NCI-H2227 (cell line): ENCODE measurements at regions not wholly inside any gene's neighbourhood (a gene's known extent, or its start where the extent isn't known, plus 50 kb on each side); places are given as distances from the start of the nearest gene placed in this dataset.
"Not testable (repeated sequence)": the region's sequence is repeated elsewhere in the genome, so short reads cannot be mapped to it uniquely, and the experiment has no call there.

Experiments used
- DNase-seq: peaks from one replicate; lab custom pipeline; 2025; ENCODE audit not compliant: unreplicated experiment; lab: John Stamatoyannopoulos, UW

DNA sequence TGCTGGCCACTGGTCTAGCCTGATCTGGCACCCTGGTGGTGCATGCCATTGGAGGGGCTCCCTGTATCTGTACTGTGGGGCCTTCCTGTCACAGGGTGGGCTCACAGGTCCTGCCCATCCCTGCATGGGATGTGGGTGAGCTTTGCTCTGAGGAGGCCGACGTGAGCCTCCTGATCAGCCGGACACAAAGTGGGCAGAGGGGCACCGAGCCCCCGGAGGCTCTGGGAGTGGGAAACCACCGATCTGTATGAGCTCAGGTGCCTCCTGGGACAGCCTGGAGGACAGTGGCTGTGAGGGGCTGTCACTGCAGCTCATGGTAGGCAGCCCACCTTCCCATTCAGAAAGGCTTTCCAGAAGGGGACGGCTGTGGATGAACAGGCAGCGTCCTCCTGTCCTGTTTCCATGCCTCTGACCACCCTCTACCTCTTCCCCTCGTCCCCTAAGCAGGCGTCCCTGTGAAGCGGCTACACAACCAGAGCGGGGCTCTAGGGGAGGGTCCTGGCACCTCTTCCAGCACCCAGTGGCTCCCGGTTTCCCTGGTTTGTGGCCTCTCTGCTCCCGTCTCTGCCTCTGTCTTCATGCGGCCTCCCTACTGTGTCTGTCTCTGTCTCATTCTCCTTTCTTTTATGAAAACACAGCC, 112.5 kb upstream of the OTOS start:
- no peak for DNase-seq

DNA sequence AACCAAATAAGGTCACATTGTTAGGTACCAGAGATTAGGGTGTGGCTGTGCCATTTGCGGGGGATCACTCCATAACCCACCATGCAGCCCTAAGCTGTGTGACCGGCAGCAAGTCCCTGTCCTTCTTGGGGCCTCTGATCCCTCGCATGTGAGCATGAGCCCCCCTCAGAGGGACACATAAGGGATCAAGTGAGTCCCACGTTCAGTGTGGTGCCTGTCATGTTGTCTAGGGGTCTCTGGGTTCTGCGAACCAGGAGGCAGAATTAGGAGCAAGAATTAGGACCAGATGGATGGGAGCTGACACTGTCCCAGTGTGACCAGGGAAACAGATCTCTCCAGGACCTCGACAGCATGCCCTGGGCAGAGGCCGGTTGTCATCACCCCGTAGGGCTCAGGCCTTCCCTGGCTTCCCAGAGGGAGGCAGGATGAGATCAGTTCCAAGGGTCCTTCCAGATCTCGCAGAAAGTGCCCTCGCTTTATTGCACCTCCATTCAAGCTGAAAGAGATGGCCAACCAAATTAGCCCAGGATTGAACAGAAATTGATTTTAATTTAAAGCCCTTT, 113.2 kb upstream of the OTOS start:
- DNase-seq, result no peak

DNA sequence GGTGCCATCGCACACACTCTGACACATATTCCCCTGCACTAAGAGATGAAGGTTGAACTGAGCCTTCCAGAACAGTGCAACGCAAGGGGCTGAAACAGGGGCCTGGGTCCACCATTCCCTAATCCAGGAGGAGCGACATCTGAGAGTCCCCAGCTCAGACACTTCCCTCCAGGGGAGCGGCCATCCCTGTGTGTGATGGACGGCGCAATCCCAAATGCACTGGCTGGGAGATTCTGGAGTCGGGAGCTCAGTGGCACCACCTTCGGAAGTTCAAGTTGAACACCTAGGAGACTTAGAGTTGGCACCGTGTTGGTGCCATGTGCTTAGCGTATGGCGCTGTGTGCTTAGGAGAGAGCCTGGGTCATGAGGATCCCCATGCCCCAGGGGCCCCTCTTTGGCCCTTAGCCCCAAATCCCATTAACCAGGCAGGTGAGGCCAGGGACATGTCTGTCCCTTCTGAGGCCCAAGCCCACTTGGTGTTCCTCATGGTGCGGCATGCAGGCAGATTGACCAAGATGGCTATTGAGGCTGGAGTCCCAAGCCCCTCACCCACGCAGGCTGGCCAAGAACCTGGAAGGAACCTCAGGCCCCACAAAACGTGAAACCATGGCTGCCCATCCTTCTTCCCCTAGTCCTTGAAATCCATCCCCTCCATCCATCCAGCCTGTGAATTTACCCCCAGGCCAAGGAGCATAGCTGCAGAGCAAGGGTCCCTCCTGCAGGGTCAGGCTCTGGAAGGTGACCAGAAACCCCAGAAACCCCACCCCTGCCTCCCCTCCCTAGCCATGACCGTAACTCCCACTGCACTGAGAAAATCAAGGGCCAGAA, 114.1 kb upstream of the OTOS start:
- no peak for DNase-seq

DNA sequence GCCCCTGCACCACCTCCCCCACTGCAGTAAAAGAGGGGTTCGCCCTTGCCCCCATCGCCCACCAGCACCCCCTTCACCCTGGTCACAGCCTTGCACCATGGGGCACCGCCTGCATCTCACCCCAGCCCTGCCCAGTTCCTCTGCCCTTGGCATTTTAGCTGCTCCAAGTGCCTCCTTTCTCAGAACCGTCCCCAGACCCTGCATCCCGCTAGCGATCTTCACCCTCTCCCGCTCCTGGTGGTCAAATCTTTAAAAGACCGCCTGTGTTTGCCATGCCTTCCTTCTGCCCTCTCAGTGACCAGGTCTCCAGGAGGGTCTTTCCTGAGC, 114.7 kb upstream of the OTOS start:
- DNase-seq, result no peak

DNA sequence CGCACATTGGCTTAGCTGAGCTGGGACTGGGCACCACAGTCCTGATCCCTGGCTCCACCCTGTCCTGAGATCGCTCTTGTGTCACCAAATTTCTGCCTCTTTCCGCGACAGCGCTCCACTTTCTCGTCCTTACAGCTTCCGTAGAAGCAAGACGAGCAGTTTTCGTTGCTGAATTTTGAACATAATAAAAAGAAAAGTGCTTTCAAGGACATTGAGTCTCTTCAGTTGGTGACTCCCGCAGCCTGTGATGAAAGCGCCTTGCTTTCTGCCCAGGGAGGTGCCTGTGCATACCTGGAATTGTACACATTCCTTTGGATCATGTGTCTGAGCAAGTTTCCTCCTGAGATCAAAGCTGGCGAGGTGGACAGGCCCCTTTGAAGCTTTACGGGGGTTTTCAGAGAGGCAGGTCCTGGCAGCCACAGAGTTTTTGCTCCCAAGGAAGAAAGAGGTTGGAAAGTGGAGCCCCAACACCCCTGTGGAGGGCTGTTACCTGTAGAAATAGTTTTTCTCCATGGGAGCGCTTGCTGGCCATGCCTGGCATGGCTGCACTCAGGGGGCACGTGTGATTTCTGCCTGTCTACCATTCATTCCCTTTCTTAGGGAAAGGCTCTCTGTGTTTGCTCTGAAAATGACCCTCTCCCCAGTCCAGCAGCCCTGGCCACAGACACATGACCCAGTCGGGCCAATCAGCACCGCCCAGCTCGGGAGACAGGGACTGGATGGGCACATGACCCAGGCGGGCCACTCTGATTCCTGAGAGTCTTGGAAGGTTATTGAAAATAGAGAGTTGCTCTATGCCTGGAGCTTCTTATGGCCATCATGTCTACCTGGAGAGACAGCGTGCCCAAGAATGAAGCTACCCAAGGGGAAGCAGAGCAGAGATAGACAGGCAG, 115.6 kb upstream of the OTOS start:
- DNase-seq, result no peak

DNA sequence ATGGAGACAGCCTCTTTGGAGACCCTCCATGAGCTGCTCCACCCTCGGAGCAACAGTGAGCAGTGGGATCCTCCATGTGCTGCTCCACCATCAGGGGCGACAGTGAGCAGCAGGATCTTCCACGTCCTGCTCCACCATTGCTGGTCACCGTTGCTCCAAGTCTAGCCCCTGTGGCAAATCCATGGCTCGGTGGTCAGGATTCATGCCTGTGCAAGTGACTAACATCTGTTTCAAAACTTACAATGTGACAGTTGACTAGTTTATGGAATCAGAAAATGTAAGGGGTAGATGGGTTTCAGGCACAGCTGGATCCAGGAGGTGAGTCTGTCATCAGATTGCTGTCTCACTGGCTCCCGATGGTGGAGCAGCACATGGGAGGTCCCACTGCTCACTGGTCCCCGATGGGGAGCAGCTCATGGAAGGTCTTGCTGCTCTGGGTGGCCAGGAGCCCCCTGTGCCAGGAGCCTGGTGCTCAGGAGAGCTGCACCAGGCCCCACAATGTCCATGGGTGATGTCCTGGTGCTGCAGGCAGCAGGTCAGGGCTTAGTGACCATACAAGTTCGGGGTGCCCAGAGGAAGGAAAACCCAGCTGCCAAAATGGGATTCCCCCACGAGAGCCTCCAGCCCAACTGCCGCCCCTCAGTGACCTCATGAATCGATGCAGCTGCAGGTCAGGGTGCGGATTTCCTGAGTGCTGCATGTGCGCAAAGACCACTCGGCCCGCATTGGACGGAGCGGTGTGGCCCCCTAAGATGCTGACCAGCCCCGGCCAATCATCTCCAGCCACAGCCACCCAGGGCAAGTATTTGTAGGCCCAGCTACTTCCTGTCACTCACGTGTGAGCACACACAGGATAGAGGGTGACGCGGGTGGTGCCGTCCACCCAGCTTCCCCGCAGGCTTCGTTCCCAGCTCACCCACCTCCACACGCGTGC, 116.5 kb upstream of the OTOS start:
- no peak for DNase-seq

DNA sequence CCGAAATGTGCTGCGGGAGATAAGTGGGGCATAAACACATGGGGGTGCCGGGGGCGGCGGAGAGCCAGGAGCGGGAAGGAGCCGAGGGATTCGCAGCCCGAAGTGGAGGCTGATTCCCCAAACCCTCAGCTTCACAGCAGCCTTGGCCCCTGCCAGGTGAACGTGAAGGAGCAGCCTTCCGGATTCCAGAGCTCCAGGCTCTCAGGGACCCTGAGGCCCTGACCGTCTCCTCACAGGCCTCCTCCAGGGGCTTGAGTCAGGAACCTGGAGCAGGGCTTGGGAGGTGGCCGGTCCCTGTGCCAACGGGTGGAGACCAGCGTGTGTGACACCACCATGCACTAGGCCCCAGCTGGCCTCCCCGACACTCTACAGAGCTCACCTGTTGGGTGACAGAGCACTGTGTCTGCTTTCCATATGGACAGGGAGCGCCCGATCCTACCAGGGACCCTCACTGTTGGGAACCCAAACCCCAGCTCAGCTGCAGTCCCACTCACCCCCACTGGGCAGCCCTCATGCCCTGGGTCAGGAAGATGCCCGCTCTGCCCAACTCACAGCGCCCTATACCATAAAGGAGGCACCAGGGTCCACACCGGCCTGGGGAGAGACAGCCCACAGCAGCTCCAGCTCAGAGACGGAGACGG, 117.6 kb upstream of the OTOS start:
- no peak for DNase-seq

DNA sequence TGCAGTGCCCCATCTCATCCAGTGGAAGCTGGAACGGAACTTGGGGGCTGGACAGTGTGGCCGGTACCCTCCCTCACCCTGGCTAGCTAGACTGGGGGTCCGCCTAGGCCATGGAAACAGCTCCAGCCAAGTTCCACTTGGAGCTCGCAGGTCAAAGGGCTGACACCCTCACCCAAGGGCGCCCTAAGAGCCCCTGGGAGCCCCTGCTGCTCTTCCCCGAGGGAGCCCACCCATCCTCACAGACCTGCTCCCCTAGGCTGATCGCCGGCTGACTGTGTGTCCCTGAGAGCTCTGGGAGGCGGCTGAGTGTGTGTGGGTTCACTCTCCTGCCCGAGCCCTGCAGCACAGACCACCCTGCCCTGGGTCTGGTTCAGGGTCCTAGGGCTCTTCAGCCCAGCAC, 118.2 kb upstream of the OTOS start:
- no peak for DNase-seq

DNA sequence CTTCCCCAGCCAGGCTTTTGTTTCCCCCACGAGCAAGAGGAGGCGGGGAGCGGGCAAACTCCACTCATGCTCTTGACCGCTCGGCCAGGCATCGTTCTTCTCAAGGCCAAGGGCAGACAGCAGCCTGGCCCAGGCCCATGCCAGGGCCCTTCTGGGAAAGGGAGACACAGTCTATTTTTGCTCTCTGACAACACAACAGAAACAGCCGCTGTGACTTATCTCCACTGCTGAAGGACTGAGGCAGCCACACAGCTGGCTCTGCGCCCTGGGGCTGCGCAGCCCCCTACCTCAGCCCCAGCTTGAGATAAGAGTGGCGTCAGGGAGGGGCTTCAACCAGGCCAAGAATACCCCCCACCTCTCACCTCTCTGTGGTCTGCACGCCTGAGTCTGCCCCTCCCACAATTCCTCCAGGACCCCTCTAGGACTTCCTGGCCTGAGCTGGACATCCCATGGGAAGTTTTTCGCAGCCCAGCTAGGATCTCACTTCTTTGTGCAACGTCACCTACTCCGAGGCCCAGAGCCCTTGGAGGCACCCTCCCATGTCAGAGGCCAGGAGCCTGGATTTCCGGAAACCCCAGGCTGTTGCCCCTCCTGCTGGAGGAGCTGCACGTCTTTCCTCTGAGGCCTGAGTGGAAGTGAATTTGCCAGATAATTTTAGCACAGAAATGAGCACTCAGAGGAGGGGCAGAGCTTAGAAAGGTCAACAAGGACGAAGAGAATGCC, 118.9 kb upstream of the OTOS start:
- DNase-seq, result no peak

DNA sequence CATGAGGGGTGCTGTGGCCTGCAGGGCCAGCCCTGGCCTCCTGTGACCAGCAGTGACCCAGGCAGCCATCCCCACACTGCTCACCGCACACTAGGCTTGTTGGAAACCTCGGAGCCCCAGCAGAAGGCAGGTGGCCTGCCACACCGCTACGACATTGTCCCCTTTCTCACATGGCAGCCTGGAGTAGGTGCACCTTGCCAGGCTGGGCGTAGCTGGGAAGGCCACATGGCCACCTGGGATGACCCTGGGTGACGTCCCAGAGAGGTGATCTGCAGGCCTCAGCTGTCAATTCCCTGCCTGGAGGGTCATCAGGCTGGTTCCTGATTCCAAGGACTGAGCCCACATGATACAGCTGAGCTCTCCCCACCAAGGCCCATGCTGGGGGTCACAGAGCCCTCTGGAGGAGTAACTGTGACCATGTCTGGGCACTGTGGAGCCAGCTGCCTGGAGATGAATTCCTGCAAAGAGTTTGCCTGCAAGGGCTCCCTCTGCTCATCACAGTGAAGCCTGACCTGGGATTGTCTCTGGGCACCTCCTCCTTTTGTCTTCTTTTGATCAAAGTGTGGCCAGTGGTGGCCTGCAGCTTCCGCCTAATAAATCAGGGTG, 119.6 kb upstream of the OTOS start:
- no peak for DNase-seq

DNA sequence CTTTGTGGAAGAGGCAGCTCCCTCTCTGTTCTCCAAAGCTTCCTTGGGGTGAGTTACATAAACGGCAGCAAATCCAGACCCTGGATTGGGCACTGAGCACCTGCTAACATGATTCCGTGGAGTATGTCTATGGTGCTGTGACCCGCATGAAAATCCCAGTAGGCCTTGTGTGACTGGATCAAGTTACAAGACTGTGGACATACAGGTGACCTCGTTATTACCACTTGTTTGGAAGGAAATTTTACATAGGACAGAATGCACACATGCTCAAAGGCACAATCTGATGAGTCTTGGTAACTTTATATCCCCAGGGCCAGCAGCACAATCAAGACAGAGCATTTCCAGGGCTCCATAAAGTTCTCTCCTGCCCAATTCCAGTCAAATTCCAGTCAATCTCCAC, 120.2 kb upstream of the OTOS start:
- DNase-seq, result no peak

DNA sequence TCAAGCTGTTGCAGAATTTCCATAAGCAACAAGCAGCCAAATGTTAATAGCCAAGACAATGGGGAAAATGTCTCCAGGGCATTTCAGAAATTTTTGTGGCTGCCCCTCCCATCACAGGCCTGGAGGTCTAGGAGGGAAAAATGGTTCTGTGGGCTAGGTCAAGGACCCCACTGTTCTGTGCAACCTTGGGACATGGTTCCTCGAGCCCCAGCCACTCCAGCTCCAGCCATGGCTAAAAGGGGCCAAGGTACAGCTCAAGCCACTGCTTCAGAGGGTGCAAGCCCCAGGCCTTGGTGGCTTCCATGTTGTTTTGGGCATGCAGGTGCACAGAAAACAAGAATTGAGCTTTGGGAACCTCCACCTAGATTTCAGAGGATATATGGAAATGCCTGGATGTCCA, 122.1 kb upstream of the OTOS start:
- DNase-seq, result not testable (repeated sequence)

DNA sequence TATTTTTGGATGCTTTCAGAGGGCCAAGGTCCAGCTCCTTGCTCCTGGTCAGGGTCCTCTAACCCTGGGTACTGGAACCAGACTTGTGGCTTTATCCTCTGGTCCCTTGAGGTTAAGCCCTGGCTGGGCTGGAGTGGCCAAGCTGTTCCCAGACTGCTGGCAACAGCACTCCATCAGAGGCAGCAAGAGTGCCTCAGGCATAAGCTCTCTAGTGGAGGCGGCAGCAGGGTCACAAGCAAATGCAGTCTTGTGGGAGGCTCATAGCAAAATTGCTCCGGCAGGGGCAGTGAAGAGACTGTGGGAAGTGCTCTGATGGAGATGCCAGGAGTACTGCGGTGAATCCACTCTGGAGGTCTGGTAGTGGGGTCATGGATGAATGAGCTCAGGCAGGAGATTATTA, 128.9 kb upstream of the OTOS start:
- no peak for DNase-seq

DNA sequence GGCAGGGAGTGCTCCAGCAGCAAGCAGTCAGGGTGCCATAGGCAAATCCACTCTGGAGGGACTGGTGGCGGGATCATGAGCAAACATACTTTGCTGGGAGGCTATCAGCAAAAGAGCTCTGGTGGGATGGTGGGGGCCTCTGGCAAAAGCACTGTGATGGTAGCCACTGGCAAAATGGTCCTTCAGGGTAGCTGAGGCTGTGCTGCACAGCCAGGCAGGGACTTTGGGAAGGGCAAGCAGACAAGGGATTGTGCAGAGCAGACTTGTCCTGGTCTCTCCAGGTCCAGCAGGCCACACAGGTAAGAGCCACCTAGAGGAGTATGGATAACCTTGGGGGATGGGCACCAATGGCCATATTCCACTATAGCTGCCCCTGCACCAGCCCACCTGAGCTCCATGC, 129.4 kb upstream of the OTOS start:
- DNase-seq, result no peak

DNA sequence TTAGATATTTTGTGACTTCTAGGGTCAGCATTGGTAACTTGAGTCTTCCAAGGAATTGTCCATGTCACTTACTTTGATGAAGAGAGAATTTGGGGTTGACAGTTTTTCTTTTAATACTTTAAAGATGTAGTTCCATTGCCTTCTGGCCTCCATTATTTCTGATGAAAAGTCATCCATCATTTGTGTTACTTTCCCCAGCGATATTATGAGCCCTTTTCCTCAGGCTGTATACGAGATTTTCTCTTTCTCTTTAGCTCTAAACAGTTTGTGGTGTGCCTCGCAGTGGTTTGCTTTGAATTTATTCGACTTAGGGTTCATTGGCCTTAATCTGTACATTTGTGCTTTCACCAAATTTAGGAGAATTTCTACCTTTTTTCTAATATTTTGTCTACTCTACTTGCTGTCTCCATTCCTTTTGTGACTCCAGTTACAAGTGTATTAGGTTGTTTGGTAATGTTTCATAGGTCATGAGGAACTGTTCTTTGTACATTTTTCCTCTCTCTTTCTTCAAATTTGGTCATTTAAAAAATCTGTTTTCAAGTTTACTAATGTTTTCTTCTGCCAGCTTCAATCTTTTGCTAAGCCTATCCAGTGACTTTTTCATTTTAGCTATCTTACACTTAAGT, 131.4 kb upstream of the OTOS start:
- no peak for DNase-seq

DNA sequence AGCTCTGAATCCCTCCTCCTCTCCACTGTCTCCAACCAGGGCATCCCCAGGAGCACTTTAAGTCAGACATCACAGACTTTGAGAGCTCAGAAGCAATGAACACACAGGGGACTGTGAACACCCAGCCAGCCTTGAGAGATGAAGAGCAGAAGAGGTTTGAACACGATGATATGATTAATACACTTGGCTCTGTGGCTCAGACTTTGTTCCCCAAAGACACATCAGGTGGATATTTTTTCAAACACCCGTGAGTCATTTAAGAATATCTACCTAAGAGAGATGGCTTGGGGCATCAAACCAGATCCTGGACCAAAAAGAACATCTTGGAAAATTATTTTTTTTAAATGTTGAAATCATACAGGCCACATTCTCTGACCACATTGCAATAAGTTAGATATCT, 134.9 kb upstream of the OTOS start:
- DNase-seq, result no peak

DNA sequence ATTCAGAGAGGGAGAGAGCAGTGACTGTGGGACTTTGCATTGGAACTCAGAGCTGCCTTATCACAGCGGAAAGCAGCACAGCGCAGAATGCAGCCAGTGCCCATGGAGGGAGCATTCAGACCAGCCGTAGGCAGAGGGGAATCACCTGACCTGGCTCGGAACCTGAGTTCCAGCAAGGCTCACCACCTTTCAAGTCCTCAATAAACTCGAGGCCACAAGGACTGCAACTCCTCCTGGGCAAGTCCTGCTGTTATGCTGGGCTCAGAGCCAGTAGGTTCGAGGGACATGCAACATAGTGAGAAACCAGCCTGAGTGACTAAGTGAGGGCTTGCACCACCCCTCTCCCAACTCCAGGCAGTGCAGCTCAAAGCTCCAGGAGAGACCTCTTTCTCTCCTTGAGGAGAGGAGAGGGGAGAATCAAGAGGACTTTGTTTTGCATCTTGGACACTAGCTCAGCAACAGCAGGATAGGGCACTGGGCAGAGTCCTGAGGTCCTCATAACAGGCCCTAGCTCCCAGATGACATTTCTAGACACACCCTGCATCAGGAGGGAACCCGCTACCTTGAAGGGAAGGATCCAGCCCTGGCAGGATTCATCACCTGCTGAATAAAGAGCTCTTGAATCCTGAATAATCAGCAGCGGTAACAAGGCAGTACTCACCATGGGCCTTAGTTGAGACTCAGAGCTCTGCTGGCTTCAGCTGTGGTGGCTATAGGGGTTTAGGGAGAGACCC, 136.8 kb upstream of the OTOS start:
- no peak for DNase-seq
